Neural cell (in vitro differentiated cells): ENCODE measurements at regions not wholly inside any gene's neighbourhood (a gene's known extent, or its start where the extent isn't known, plus 50 kb on each side); places are given as distances from the start of the nearest gene placed in this dataset.

Source experiments
- POLR2AphosphoS5 ChIP-seq: IDR thresholded peaks from 2 replicates; pipeline ENCODE4 v1.6.1; 2012
- TF ChIP-seq, protein P1 (sequence below): fragments of 450-650 bp; IDR thresholded peaks from 2 replicates; pipeline ENCODE4 v1.5.1; 2014; ENCODE audit warnings: antibody characterized with exemption, mild to moderate bottlenecking, moderate library complexity; ENCODE audit not compliant: poor library complexity, severe bottlenecking

DNA sequence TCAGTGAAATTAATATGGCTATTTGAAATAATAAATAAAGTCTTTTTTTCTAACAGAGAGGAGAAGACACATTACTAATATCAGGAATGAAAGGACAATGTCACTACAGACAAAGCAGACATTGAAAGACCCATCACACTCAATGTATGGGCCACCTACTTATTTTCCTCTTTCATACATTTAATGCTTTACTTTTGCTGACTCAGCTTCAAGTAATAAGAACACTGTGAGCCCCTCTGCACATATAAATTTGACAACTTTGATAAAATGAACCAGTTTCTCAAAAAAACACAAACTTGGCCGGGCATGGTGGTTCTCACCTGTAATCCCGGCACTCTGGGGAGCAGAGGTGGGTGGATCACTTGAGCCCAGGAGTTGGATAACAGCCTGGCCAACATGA, 664.2 kb upstream of the COBL start:
- TF ChIP-seq, protein P1, sequence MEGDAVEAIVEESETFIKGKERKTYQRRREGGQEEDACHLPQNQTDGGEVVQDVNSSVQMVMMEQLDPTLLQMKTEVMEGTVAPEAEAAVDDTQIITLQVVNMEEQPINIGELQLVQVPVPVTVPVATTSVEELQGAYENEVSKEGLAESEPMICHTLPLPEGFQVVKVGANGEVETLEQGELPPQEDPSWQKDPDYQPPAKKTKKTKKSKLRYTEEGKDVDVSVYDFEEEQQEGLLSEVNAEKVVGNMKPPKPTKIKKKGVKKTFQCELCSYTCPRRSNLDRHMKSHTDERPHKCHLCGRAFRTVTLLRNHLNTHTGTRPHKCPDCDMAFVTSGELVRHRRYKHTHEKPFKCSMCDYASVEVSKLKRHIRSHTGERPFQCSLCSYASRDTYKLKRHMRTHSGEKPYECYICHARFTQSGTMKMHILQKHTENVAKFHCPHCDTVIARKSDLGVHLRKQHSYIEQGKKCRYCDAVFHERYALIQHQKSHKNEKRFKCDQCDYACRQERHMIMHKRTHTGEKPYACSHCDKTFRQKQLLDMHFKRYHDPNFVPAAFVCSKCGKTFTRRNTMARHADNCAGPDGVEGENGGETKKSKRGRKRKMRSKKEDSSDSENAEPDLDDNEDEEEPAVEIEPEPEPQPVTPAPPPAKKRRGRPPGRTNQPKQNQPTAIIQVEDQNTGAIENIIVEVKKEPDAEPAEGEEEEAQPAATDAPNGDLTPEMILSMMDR: no peak
- TF ChIP-seq POLR2AphosphoS5: no peak
